ENCODE measurements at regions not wholly inside any gene's neighbourhood (a gene's known extent, or its start where the extent isn't known, plus 50 kb on each side); places are given as distances from the start of the nearest gene placed in this dataset.

- TF ChIP-seq, protein P1, sequence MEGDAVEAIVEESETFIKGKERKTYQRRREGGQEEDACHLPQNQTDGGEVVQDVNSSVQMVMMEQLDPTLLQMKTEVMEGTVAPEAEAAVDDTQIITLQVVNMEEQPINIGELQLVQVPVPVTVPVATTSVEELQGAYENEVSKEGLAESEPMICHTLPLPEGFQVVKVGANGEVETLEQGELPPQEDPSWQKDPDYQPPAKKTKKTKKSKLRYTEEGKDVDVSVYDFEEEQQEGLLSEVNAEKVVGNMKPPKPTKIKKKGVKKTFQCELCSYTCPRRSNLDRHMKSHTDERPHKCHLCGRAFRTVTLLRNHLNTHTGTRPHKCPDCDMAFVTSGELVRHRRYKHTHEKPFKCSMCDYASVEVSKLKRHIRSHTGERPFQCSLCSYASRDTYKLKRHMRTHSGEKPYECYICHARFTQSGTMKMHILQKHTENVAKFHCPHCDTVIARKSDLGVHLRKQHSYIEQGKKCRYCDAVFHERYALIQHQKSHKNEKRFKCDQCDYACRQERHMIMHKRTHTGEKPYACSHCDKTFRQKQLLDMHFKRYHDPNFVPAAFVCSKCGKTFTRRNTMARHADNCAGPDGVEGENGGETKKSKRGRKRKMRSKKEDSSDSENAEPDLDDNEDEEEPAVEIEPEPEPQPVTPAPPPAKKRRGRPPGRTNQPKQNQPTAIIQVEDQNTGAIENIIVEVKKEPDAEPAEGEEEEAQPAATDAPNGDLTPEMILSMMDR (IDR thresholded peaks at IDR 0.05; ENCODE audit: low read length), result no peak
- TF ChIP-seq EZH2phosphoT487 (IDR thresholded peaks at IDR 0.05; ENCODE audit: low read length), result no peak
Measured at GRCh38 chr3:66817951-66818557, 180.1 kb upstream of the KBTBD8 start.
